ENCODE measurements at regions not wholly inside any gene's neighbourhood (a gene's known extent, or its start where the extent isn't known, plus 50 kb on each side); places are given as distances from the start of the nearest gene placed in this dataset.
"Not testable (repeated sequence)": the region's sequence is repeated elsewhere in the genome, so short reads cannot be mapped to it uniquely, and the experiment has no call there.

DNA sequence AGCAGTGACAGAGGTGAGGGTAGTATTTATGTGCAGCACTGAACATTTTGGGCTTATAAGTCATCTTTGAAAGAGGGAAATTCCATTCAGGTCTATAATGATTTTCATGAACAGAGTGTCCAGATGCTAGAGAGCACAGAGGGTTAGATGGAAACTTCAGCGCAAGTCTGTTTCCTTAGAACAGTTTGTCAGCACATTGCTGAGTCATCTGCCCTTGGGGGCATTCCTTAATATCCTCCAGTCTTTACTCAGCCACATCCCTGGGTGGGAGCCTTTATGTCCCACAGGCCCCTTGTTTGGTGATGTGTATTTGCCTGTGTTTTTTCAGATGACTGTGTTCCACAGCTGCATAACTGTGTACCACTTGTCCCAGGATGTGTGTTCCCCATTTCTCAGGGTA is 138.5 kb upstream of the S1PR3 start:
- DNase-seq = no peak

DNA sequence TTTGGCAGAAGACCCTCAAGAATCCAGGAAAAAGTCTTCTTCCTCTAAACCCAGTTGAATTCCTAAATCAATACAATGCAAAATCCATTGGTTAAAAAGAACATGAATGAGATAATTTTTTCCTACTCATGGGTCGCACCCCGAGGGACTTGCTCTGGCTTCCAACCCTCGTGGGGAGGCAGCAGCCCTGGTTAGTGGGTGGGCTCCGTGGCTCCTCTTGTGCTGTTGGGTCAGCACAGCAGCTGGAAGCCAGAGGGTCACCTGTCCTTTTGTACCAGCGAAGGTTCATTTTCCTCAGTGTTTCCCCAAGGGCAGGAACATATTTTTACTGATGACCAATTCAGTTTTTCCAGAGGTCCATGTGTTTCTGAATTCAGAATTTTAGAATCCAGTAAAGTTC is 120.6 kb upstream of the S1PR3 start:
- DNase-seq = no peak

DNA sequence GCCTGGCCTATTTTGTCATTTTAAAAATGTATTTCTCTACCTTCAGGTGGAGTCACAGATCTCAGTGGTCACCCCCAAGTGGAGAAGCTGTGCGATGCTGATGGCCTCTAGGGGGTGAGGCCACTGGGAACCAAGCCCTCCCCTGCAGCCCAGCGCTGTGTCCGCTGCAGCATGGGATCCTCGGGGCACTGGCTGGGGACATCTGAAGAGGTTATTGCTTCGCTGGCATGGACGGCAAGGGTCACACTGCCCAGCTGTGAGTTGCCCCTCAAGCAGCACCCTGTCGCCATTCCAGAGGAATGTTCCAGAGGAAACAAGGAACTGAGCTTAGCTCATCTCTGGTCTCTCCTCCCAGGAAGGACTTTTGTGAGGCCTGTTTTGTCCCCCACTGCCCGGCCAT is 119.6 kb upstream of the S1PR3 start:
- no peak for DNase-seq

DNA sequence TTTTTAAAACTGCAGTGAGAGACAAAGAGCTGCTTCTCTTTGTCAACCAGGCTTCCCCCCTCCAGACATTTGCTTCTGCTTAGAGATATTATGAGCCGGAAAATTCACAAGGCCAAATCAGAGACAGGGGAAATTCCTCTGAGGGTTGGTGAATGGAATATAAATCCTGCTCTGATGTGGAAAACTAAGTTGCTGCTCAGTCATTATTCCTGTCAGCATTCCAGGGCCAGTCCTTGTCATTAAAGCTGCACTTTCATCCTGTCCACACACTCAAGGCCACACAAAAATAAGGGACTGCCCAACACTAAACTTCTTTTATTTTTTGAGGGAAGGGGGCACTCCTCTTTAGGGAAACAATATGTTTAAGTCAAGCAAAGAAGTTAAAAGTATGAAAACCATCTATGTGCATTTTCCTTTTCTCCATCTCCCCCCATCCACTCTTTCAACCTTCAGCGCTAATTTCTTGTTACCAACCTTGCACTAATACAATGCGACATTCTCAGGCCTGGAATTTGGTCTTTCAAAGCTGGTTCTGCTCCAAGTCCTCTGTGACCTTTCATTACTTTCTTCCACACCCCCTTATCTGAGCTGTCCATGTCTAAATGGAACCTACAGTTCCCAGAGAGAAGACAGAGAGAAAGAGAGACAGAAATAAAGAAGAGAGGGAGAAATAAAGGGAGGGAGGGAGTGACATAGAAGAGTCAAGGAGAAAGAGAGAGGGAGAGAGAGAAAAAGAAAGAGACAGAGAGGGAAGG is 118.9 kb upstream of the S1PR3 start:
- DNase-seq = no peak

DNA sequence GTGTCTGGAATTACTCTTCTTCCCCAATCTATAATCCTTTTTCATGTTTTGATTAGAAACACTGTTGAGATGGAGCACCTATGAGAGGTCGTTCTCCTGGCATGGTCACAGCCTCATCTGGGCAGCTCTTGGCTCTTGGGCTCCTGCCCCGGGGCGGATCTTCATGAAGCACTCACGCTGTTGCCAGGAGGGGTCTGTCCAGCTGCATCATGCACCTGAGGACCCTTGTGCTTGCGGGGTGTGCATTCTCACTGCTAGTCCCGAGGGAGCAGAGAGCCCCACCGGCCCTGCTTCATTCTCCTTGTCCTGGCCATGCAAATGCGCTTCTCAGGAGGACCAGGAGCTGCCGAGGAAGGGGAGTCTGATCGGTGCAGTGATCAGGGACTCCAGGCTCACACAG is 117.6 kb upstream of the S1PR3 start:
- DNase-seq = no peak

DNA sequence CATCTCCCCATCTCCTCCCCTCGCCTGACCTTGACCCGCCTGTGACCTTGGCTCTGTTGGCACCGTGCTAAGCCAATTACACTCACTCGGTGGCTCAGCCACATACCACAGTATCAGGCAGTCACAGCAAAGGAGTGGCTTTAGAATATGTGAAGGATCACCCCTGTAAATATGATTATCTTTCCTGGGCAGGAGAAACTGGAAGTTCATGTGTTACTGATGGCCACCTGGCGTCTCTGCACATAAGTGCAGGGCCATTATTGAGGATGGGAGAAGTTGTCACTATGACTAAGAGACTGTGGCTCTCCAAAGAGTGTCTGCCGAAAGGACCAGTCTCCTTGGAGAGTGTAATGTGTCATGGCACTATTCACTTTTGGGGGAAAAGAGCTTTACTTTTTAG is 116.9 kb upstream of the S1PR3 start:
- DNase-seq = peak in 1 of 2 donors; percentile 17

DNA sequence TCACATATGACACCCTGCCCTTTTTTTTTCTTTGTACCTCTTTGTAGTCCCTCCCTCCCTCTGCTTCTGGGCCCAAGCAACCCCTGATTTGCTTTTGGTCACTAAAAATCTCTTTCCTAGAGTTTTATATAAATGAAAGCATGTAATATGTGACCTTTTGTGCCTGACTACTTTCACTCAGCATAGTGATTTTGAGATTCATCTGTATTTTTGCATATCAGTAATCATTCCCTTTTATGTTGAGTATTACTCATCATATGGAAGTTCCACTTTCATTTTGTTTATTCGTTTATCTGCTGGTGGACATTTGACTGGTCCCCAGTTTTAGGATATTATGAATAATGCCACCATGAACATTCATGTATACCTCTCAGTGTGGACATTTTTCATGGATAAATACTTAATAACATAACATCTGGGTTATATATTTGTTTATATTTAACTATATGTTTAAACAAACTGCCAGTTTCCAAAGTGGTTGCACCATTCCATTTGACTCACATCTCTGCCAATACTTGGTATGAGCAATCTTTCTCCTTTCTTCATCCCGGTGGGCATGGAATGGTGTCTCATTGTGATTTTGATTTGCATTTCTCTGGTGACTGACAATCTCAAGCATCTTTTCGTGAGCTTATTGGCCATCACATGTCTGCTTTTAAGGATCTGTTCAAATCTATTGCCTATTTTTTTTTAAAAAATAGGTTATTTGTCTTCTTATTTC is 115.7 kb upstream of the S1PR3 start:
- DNase-seq = no peak

DNA sequence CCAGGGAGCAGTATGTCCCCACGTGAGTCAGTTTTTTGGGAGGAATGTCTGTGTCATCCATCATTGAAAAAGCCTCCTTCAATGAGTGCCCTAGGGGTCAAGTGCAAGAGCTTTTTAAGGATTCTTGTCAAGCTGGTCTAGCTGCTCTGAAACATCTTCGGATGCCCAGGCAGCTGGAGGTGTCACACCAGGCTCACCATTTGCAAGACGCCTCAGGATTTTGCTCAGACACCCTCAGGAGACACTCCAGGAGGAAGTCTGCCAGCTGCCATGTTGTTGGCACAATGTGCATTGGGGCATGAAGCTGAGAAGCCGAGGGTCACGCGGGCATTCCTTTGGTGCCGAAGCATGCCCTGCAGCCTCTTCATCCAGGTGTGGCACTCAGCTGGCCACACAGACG is 111.1 kb upstream of the S1PR3 start:
- DNase-seq = no peak

DNA sequence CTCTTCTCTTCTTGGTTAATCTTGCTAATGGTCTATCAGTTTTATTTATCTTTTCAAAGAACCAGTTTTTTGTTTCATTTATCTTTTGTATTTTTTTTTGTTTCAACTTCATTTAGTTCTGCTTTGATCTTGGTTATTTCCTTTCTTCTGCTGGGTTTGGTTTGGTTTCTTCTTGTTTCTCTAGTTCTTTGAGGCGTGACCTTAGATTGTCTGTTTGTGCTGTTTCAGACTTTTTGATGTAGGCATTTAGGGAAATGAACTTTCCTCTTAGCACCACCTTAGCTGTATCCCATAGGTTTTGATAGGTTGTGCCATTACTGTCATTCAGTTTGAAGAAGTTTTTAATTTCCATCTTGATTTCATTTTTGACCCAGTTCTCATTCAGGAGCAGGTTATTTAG is 107.0 kb upstream of the S1PR3 start:
- DNase-seq = not testable (repeated sequence)

DNA sequence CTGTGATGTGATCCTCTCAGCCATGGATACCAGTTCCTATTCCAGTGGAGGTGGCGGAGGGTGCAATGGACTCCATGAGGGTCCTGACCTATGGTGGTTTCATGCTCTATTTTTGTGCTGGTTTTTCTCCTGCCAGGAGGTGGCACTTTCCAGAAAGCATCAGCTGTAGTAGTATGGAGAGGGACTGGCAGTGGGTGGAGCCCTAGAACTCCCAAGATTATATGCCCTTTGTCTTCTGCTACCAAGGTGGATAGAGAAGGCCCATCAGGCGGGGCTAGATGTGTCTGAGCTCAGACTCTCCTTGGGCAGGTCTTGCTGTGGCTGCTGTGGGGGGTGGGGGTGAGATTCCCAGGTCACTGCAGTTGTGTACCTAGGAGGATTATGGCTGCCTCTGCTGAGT is 104.5 kb upstream of the S1PR3 start:
- not testable (repeated sequence) for DNase-seq

DNA sequence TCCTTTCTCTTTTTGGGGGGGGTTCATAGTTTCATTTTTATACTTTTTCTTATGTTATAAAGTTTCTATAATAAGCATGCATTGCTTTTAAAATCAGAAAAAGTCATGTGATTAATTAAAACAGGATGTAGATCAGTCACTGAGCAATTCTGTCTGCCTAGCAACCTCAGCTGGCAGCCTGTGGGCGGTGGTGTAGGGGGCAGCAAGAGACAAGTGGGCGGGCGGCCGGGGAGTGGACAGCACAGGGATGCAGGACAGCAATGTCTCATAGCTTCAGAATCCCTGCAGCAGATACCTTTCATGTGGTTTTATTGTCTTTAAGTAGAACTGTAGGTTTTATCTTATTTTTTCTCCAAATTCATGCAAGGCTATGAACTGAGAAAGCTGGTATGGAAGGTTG is 101.9 kb upstream of the S1PR3 start:
- DNase-seq = no peak

DNA sequence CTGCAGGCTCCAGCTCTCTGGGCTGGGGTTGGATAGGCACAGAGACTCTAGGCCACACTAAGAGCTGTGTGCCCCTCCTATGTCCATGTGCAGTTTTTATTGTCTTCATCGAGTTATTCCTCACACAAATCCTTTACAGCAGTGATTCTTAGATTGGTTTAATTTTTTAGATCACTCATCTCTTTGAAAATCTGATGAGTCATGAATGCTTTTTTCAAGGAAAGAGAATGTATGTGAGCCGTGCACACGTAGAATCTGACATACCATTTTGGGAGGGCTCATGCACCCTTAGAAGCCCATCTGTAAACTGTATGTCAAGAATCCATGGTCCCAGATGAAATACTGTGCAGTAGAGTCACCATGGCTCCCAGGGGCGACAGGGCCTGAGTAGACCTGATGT is 100.7 kb upstream of the S1PR3 start:
- no peak for DNase-seq

DNA sequence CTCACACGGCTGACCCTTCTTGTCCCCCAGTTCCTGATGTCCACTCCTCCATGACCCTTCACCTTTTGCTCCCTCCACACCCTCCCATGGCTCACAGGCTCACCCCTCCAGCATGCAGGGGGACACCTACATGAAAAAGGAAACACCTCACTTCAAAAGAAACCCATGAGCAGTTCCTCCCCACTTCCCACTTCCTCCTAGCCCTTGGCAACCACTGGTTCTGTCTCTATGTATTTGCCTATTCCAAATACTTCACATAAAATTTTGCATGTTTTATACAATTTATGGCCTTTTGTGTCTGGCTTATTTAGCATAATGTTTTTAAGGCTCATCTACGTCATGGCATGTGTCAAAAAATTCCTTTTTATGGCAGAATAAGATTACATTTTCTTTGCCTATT is 100.2 kb upstream of the S1PR3 start:
- no peak for DNase-seq

DNA sequence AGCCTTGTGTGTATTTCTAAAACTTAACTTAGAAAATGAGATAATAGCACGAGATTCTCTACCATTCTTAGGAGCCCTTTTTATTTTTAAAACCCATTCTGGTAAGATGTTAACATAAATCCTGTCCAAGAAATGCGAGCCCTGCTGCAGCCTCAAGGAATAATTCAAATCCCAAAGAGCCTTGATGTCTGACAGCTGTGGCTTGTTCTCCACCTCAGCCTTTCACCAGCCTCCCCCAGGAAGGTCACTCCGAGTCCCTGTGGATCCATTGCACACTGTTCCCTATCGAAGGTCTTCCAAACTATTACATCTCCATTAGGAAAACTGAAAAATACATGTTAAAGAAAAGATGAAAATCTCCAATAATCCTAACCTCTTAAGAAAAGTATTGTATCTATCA is 98.5 kb upstream of the S1PR3 start:
- no peak for DNase-seq

DNA sequence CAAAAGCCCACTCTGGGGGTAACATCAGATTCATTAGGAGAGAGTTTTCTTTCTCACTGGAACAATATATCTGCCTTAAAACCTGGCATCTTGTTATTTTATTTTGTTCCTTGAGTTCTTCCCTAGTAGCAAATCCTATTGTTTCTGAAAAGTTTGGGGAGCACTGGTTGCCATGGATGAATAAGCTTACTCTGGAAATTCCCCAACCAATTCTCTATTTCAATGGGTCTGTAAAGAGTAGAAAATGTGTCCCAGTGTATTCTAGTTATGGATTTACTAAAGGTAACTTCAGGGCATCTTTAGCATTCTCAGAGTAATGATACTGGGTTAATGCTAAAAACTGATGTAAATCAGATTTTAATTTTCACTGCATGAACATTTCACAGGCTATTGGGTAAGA is 94.2 kb upstream of the S1PR3 start:
- DNase-seq = no peak

DNA sequence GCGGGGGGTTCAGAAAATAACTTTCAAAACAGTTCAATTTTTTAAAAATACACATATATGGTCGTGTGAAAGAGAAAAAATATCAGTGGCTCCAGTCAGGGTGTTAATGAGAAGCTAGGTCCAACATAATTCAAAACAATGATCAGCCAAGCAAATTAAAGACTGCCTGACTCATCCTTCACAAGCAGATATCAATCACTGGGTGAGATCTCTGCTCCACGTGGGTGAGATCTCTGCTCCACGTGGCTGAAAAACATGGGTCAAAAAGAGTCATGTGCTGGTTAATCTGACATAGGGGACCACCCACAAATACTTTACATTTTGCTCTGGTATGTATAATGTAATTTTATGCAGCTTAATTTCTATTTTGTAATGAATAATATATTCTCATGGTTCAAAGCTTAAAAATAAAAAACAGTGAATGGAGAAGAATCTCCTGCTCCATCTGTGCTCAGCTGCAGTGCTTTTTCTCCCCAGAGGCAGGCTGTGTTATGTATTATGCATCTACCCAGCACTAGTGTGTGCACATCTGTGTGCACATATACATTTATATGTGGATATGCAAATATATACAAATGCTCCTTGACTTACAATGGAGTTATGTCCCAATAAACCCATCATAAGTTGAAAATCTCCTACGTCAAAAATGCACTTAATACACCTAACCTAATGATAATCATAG is 93.1 kb upstream of the S1PR3 start:
- DNase-seq = no peak

DNA sequence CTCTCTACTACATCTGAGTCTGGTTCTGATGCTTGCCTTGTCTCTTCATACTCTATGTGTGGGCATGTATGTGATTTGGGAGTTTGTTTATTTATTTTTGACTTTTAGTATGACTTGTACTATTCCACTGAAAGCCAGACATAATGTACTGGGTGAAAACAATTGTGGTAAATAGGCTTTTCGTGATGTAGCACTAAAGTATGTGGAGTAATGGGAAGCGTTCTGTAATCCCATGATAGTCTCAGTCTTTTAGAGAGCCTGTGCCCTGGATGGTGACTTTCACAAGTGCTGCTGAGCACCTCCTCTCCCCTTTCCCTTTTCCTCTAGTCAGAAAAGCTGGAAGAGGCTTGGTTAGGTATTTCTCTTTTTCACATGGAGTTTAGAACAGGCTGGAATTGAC is 85.8 kb upstream of the S1PR3 start:
- DNase-seq = no peak

DNA sequence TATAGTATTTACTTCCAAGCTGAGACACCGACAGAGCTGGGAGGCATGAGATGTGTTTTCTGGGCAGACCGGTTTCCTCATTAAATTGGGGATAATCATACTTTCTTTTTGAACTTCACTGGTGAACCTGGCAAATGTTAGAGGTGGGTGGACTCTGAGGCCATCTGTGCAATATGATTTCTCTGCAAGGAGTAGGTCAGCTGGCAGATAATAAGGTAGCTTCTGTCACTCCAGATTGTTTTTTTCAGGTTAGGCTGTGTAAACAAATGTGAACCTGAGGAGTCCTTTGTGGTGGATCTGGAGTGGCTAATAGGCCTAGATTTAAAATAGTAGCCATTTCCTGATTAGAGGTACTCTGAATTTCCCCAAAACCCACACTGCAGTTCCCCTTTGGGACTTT is 75.4 kb upstream of the S1PR3 start:
- no peak for DNase-seq

DNA sequence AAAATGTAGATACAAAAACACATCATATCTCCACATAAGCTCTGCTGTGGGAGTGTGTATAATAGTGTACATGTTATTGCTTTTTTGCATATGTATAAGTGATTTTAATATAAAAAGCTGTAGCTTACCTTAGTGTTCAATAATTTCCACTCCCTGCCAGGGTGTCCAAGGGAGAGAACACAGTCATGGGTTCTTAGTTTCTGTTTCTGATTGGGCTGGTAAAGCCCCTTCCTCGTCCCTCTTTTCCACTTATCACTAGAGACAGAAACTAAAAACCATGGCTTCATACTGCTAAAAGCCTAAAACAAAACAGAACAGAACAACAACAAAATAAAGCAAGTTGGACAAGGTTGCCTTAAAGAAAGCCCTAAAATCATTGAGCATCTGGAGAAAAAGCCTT is 74.4 kb upstream of the S1PR3 start:
- DNase-seq = no peak

DNA sequence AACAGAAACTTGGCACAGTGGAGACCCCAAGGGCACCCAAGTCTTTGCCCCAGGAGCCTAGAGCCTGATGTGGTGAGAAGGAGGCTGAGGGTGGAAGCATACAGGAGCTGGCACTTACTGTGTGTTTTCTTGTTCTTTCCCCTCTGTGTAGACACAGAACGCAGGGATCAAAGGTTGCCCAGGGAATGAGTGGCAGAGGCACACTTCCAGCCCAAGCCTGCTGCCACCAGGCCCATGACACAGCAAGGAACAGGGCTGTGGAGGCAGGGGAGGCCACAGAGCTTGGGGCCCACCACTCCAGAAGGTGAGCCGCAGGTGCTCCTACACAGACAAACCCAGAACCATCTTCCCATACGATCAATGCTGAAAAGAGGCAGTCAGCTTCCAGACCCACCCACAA is 73.9 kb upstream of the S1PR3 start:
- no peak for DNase-seq

DNA sequence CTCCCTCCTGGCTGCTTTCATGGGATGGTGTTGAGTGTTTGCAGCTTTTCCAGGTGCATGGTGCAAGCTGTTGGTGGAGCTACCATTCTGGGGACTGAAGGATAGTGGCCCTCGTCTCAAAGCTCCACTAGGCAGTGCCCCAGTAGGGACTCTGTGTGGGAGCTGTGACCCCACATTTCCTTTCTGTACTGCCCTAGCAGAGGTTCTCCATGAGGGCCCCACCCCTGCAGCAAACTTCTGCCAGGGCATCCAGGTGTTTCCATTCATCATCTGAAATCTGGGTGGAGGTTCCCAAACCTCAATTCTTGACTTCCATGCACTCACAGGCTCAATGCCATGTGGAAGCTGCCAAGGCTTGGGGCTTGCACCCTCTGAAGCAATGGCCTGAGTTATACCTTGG is 72.7 kb upstream of the S1PR3 start:
- DNase-seq = not testable (repeated sequence)

DNA sequence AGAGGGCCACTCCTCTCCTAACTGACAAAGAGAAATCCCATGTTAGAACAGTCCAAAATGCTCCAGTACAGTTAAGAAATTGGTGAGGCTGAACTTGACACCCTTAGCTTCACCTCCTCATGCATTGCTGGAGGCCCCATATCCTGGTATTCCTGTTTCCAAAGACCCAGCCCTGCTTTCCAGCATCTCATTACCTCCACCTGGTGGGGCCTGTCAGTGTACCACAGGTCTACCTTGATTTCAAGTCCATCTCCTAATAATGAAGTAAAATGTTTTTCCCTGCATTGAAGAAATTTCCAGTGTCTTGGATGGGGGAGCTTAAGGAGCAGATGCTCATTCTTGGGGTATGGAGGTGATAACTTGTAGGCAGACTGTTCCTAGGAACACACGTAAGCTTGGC is 70.6 kb upstream of the S1PR3 start:
- no peak for DNase-seq

DNA sequence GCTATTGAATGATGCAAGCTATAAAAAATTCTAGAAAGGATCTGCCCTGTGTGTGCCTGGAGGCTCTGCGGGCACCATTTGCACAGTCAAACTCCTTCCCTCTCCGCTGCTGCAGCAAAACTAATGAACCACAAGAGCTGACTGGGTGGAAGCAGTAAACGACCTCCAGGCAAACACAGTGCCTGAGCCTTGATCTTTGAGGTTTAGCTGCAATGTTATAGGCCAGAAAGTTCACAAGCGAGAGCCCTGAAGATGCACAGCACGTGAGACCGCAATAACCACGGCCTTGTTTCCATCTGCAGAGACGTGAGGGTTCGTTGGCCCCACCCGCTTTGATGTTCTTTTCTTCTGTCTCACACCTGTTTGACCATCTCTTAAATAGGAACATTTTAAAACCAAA is 69.2 kb upstream of the S1PR3 start:
- no peak for DNase-seq
